ENCODE measurements at regions not wholly inside any gene's neighbourhood (a gene's known extent, or its start where the extent isn't known, plus 50 kb on each side); places are given as distances from the start of the nearest gene placed in this dataset.
A peak's percentile ranks its signal among the peaks of the same experiment; 100 is the strongest.
"Not testable (repeated sequence)": the region's sequence is repeated elsewhere in the genome, so short reads cannot be mapped to it uniquely, and the experiment has no call there.

DNA sequence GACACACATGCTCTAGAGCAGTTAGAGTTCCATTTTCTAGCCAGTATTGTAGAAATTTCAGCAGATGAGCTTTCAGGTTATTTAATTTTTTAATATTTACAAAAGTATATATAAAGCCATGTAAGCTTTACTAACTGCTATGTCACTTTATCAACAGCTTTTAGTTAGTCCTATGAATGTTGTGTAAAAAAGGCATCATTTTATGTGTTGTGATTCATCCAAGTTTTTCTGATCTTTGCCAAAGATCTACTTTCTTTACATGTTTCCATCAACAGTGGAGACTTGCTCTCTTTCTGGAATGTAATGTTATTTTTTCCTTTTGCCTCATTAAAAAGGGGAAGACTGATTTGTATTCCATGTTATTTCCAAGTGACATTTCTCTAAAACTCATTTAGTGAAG lies 125.2 kb upstream of the TFPI start:
- intact Hi-C loops (cut with DNase I) = no loop called here
- no peak for DNase-seq

- no peak for DNase-seq
- intact Hi-C loops (cut with DNase I) = no loop called here
Observed at GRCh38 chr2:187684174-187684573, 129.9 kb upstream of the TFPI start.

GRCh38 chr2:187686416-187687024 lies 132.3 kb upstream of the TFPI start:
- DNase-seq = no peak
- intact Hi-C loops (cut with DNase I) = no loop called here

DNA sequence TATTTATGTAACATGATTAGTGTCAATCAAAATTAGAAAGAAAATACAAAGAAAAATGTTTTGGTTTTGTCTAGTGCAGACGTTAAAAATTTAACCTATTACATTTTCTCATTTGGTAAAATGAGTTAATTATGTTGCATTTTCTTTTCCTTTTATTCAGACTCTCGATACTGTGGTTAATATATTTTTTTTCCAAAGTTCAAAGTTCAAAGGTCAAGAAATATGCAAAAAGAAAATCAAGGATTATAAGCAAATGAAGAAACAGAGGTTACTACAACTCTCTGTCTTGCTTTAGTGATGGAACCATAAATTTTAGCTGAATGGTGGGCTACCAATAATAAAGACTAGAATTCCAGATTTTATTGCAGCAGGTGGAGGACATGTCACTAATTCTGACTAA lies 133.3 kb upstream of the TFPI start:
- intact Hi-C loops (cut with DNase I) = no loop called here

GRCh38 chr2:187689372-187689771 lies 135.1 kb upstream of the TFPI start:
- intact Hi-C loops (cut with DNase I) = no loop called here
- DNase-seq = no peak

More for the DNA sequence above, 133.3 kb upstream of the TFPI start:
- no peak for DNase-seq

DNA sequence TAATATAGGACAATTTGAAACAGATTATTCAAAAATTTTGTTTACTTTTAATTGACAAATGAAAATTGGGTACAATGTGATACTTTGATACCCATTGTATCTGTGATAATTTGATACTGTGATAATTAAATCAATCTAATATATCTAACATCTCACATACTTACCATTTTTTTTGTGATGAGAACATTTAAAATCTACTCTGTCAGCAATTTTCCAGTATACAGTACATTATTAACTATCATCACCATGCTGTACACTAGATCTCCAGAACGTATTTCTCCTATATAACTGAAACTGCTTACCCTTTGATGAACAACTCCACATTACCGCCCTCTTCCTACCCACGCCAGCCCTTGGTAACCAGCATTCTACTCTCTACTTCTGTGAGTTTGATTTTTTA lies 139.7 kb upstream of the TFPI start:
- no peak for DNase-seq
- intact Hi-C loops (cut with DNase I) = no loop called here

GRCh38 chr2:187696644-187697043 lies 142.4 kb upstream of the TFPI start:
- peak in 1 of 10 donors; percentile 22 for DNase-seq
- intact Hi-C loops (cut with DNase I) = not testable (repeated sequence)

DNA sequence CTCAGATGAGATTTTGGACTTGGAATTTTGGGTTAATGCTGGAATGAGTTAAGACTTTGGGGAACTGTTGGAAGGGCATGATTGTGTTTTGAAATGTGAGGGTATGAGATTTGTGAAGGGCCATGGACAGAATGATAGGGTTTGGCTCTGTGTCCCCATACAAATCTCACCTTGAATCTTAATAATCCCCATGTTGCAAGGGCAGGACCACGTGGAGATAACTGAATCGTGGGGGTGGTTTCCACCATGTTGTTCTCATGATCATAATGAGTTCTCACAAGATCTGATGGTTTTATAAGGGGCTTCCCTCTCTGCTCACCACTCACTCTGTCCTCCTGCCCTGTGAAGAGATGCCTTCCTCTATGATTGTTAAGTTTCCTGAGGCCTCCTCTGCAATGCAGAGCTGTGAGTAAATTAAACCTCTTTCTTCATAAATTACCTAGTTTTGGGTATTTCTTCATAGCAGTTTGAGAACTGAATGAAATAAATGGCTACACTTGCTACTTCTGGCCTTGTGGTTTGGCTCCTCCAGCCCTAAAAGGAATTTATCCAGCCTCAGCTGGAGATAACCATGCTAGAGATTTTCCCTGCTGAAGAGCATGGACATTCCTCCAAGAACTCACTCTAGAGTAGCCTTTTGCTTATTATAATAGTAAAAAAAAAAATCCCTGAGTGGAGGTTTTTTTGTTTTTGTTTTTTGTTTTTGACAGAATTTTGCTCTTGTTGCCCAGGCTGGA lies 144.3 kb upstream of the TFPI start:
- intact Hi-C loops (cut with DNase I) = no loop called here

GRCh38 chr2:187702157-187702556 lies 147.9 kb upstream of the TFPI start:
- intact Hi-C loops (cut with DNase I) = no loop called here
- DNase-seq = no peak

More for the DNA sequence above, 144.3 kb upstream of the TFPI start:
- DNase-seq = no peak

DNA sequence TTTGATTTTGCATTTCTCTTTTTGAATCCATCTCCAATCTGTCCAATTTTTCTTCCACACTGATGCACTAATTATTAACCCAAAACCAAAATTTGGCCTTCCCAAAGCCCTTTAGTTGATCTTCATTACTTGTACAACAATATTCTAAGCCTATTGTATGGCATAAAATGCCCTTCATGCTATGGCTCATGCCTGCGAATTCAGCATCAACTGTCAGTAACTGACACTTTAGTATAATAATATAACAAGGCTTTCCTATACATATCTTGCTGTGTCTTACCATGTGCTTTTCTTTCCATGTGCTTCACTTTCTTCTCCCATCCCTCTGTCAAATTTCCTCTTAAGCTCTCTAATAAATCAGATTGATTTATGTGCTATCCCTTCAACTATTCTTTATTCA lies 154.0 kb upstream of the TFPI start:
- intact Hi-C loops (cut with DNase I) = no loop called here
- DNase-seq = no peak

DNA sequence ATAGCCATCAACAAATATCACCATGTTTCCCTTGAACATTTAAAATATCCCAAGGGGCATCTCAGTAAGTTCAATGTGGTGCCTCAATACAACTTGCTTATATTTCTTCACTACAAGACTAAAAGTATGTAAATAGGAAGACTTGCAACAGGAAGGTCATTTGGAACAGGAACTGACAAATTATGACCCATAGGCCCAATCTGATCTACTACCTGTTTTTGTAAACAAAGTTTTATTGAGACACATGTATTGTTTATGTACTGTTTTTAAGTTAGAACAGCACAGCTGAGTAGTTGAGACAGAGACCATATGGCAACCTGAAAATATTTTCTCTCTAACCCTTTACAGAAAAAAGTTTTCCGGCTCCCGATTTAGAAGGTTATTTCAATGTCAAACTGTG lies 154.8 kb upstream of the TFPI start:
- intact Hi-C loops (cut with DNase I) = no loop called here
- no peak for DNase-seq

- intact Hi-C loops (cut with DNase I) = no loop called here
- DNase-seq = no peak
Observed at GRCh38 chr2:187710791-187711521, 156.7 kb upstream of the TFPI start.

DNA sequence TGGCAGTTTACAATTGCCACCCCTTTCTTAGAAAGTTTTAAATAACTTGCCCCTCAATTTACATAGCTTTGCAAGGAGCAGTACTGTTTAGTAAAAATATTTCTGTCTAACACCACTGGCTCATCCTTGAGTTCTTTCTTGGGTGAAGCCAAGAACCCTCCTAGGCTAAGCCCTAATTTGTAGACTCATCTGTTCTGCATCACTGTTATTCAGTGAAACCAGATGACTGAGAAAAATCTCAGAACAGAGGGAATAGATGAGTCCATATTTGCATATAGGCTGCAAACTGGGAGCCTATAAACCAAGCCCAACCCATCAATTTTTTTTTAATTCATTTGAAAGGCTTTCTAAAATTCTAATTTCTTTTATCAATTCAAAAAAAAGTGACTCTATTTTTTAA lies 161.4 kb upstream of the TFPI start:
- intact Hi-C loops (cut with DNase I) = no loop called here
- DNase-seq = no peak

GRCh38 chr2:187716301-187716700 lies 162.1 kb upstream of the TFPI start:
- no peak for DNase-seq
- intact Hi-C loops (cut with DNase I) = no loop called here

DNA sequence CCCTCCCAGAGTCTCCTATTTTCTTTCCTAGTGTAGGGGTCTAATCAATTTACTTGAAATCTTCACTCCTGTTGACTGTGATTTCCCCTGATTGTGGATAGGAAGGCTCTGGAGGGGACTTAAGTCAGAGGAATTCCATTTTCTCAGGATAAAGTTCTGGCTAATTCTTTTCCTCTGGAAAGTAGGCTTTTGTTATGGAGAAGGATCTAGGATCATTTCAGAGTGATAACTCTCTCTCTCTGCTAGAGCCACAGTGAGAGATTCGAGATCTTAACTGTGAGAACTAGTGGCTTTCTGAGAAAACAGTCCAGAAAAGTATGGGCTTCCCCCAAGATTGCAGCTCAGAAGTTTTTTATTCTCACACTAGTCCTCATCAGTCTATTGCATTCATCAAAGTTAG lies 163.9 kb upstream of the TFPI start:
- intact Hi-C loops (cut with DNase I) = no loop called here

GRCh38 chr2:187719510-187719909 lies 165.3 kb upstream of the TFPI start:
- intact Hi-C loops (cut with DNase I) = no loop called here
- peak in 1 of 10 donors; percentile 28 for DNase-seq

More for the DNA sequence above, 163.9 kb upstream of the TFPI start:
- no peak for DNase-seq

- intact Hi-C loops (cut with DNase I) = no loop called here
Observed at GRCh38 chr2:187748958-187749357, 194.7 kb upstream of the TFPI start.

DNA sequence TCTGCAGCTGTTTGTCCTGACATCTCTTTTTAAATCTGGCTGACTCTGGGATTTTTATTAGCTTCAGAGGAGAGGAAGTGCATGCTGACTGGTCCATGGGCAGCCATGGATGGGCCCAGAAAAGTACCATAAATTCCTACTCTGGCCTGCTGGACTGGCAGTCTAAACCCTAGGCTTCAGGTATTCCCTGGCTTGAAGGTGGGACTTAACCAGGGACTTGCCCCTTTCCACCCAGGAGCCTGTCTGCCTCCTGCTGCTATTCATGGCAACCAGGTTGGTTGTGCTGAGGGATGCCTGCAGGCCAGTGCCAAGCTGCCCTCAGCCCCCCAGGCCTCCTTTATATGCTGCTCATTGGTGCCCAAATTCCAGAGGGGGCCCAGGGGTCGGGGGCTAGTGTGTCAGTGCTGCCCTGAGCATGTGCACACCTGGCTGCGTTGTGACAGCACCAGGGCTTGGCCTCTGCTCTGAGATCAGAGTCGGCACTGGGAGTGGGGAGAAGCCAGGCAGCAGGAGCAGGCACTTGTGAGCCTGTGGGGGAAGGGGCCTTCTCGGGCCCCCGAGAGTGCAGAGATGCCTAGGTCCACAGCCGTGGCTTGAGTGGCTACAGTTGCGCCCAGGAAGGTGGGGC lies 195.7 kb upstream of the TFPI start:
- intact Hi-C loops (cut with DNase I) = no loop called here
- peak in 1 of 10 donors; percentile 75 for DNase-seq

More at GRCh38 chr2:187748958-187749357, 194.7 kb upstream of the TFPI start:
- peak in 1 of 10 donors; percentile 61 for DNase-seq

DNA sequence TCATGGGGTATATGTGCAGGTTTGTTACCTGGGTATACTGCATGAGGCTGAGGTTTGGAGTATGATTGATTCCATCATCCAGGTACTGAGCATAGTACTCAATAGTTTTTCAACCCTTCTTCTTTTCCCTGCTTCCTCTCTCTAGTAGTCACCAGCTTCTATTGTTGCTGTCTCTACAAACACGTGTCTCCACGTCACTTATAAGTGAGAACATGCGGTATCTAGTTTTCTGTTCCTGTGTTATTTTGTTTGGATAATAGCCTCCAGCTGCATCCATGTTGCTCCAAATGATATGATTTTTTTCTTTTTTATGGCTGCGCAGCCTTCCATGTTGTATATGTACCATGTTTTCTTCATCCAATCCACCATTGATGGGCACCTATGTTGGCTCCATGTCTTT lies 214.8 kb upstream of the TFPI start:
- intact Hi-C loops (cut with DNase I) = no loop called here
- DNase-seq = no peak

- intact Hi-C loops (cut with DNase I) = no loop called here
- no peak for DNase-seq
Observed at GRCh38 chr2:187769437-187769836, 215.2 kb upstream of the TFPI start.

GRCh38 chr2:187774551-187775071 lies 220.4 kb upstream of the TFPI start:
- DNase-seq = no peak
- intact Hi-C loops (cut with DNase I) = no loop called here

Data from posterior cingulate gyrus (tissue), 11 donors.